Gastrocnemius medialis (tissue), 4 donors: ENCODE measurements at regions not wholly inside any gene's neighbourhood (a gene's known extent, or its start where the extent isn't known, plus 50 kb on each side); places are given as distances from the start of the nearest gene placed in this dataset.

Source experiments
- POLR2A ChIP-seq, 2 donors: fragments of 450-650 bp; IDR thresholded peaks; one replicate each; pipeline ENCODE4 v1.6.1; 2017; ENCODE audit warnings: antibody characterized with exemption in 2 of 2, mild to moderate bottlenecking in 2 of 2, moderate library complexity in 2 of 2
- TF ChIP-seq, protein P1 (sequence below), 5 experiments: fragments of 450-650 bp in 3 of 5; fragments of 200-600 bp in 2 of 5; sonication (generic) in 2 of 5; IDR thresholded peaks in 4 of 5; conservative IDR thresholded peaks in 1 of 5; 1 replicate in 4 of 5; 2 replicates in 1 of 5; pipeline ENCODE4 v1.5.1; 2016 to 2019; ENCODE audit warnings: antibody characterized with exemption in 5 of 5, mild to moderate bottlenecking in 3 of 5, moderate library complexity in 3 of 5

GRCh38 chr3:8290611-8291010, 211.0 kb upstream of the LMCD1 start:
- no peak for TF ChIP-seq POLR2A (IDR thresholded peaks at IDR 0.05)
- TF ChIP-seq, protein P1, sequence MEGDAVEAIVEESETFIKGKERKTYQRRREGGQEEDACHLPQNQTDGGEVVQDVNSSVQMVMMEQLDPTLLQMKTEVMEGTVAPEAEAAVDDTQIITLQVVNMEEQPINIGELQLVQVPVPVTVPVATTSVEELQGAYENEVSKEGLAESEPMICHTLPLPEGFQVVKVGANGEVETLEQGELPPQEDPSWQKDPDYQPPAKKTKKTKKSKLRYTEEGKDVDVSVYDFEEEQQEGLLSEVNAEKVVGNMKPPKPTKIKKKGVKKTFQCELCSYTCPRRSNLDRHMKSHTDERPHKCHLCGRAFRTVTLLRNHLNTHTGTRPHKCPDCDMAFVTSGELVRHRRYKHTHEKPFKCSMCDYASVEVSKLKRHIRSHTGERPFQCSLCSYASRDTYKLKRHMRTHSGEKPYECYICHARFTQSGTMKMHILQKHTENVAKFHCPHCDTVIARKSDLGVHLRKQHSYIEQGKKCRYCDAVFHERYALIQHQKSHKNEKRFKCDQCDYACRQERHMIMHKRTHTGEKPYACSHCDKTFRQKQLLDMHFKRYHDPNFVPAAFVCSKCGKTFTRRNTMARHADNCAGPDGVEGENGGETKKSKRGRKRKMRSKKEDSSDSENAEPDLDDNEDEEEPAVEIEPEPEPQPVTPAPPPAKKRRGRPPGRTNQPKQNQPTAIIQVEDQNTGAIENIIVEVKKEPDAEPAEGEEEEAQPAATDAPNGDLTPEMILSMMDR (IDR thresholded peaks at IDR 0.05 in 4 of 5, conservative IDR thresholded peaks at IDR 0.05 in 1 of 5): no peak
